IPS-15b (cell line): ENCODE measurements at regions not wholly inside any gene's neighbourhood (a gene's known extent, or its start where the extent isn't known, plus 50 kb on each side); places are given as distances from the start of the nearest gene placed in this dataset.

ENCODE experiments used
- H3K27me3 ChIP-seq: one replicate; pipeline ENCODE4 v1.6.1; 2013; ENCODE audit warnings: low read length; ENCODE audit not compliant: control insufficient read depth, insufficient read depth
- H3K36me3 ChIP-seq: one replicate; pipeline ENCODE4 v1.6.1; 2013; ENCODE audit warnings: low read length; ENCODE audit not compliant: control insufficient read depth, insufficient read depth
- H3K4me1 ChIP-seq: one replicate; pipeline ENCODE4 v1.6.1; 2013; ENCODE audit warnings: mild to moderate bottlenecking, low read length; ENCODE audit not compliant: control insufficient read depth, insufficient read depth
- H3K4me3 ChIP-seq: one replicate; pipeline ENCODE4 v1.5.1; 2013; ENCODE audit warnings: low read depth, low read length
- H3K9ac ChIP-seq: one replicate; pipeline ENCODE4 v1.6.1; 2013; ENCODE audit warnings: low read depth, mild to moderate bottlenecking, low read length
- H3K9me3 ChIP-seq: one replicate; pipeline ENCODE4 v1.6.1; 2013; ENCODE audit warnings: mild to moderate bottlenecking, low read length; ENCODE audit not compliant: control insufficient read depth, insufficient read depth

DNA sequence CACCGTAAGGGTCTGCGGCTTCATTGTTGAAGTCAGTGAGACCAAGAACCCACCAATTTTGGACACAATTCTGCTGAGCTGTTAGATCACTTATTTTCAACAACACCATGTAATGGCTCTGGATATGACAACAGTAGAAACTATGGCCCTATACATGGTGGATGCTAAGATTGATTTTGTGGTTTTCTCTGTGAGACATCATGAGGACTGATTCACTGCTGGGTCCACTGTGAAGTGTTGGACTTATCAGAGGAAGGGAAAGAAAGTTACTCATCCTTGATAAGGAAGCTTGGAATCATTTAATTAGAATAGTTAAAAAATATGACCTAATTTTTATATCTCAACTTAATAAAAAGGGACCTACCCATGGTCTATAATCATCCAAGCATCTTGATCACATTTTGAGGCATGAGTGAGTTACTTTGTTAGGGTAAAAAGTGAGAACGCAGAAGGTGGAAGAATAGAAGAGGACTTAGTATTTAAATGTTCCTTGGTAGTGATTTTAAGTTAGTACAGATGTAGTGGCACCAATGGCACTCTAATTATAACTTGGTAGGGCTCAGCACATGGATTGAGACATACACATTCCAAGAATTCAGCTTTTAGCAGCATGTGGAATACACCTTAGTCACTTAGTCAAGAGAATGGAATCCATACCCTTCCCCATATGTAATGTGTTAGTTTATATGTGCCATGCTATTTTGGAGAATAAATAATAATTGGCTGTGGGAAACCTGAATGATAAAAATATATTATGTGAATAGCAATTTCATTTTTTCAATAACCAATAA lies 123.5 kb upstream of the CD180 start:
- Histone ChIP-seq H3K4me3 (no peak overlapping the region), H3K36me3 (no peaks in the 10 kb centered on the region), H3K4me1 (no peaks in the 10 kb centered on the region), H3K9ac (no peak overlapping the region), H3K27me3 (no peaks in the 10 kb centered on the region), H3K9me3 (no peaks in the 10 kb centered on the region)

- Histone ChIP-seq H3K4me3 (no peak overlapping the region), H3K4me1 (no peaks in the 10 kb centered on the region), H3K9ac (no peak overlapping the region), H3K9me3 (no peaks in the 10 kb centered on the region), H3K36me3 (no peaks in the 10 kb centered on the region), H3K27me3 (no peaks in the 10 kb centered on the region)
Measured at GRCh38 chr5:67318746-67319145, 122.1 kb upstream of the CD180 start.

DNA sequence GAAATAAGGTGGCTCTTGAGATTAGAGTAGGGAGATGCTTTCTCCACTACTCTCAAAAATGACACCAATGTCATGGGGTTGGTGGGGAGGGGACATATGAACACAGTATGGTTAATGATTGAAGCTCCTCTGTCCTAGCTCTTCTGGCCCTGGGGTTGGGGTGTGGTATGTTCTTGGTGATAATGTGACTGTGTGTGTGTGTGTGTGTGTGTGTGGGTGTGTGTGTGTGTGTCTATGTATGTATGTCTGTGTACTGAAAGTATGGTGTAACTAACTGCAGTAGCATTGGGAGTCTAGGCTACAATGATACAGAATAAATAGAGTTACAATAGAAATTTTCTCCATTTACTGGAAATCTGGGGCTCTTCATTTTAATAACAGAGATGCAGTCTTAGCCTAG lies 121.0 kb upstream of the CD180 start:
- Histone ChIP-seq H3K27me3 (no peaks in the 10 kb centered on the region), H3K4me3 (no peak overlapping the region), H3K4me1 (no peaks in the 10 kb centered on the region), H3K9me3 (no peaks in the 10 kb centered on the region), H3K36me3 (no peaks in the 10 kb centered on the region), H3K9ac (no peak overlapping the region)

DNA sequence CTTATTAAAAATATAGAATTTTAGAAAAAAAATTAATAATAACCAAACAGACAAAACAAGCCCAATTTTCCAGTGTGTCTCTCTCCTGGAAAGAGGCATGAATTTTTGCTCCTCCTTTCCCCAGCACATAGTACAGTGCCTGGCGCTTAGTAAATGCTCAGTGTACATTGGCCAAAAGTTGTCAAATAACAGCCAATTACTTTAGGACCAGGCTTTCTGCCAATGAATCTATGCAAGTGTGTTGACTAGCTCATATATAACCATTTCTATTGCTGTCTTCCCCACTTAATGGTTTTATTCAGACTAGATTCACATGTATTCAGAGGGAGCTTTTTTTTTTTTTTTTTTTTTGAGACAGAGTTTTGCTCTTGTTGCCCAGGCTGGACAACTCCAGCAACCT lies 120.1 kb upstream of the CD180 start:
- Histone ChIP-seq H3K4me3 (no peak overlapping the region), H3K9me3 (no peaks in the 10 kb centered on the region), H3K4me1 (no peaks in the 10 kb centered on the region), H3K27me3 (no peaks in the 10 kb centered on the region), H3K9ac (no peak overlapping the region), H3K36me3 (no peaks in the 10 kb centered on the region)

DNA sequence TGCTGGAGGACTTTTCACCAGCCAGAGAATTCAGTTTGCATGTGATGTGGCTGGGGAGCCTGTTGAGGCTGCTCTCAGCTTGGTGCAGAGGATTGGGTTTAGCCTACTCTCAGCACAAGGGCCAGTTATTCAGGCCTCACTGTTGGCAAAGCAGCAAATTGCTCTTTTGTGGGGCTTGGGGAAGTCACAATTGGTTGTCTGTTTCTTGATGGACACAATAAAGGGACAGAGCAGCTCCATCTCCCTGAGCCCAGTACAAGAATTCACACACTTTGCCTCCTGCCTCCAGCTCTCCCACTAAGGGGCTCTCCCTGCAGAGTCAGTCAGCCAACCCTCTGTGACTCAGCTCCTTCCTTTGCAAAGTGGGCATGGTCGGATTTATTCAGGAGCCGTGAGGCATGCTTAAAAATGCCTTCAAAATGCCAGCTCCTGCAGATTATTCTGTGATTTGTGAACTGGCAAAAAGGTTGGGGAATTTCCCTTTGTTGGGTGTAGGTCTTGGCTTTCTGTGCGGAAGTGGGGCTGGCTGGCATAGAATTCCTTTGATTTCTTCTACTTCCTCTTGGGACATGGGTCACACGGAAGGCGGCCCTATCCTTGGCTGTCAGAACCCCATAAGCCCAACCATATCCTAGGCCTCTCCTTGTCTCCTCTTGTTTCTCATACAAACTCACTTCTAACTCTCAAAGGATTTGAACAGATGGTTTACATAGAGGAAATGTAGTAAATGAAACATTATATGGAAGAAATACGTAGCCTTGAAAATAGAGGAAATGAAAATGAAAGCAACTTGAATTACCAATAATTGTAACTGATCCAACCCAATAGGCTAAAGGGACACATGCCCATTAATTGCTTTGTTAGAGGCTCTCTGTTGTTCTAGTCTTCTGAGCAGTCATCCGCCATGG lies 118.7 kb upstream of the CD180 start:
- Histone ChIP-seq H3K36me3 (no peaks in the 10 kb centered on the region), H3K4me1 (no peaks in the 10 kb centered on the region), H3K9me3 (no peaks in the 10 kb centered on the region), H3K9ac (no peak overlapping the region), H3K27me3 (no peaks in the 10 kb centered on the region), H3K4me3 (no peak overlapping the region)

- Histone ChIP-seq H3K4me3 (no peak overlapping the region), H3K4me1 (no peaks in the 10 kb centered on the region), H3K9ac (no peak overlapping the region), H3K36me3 (no peaks in the 10 kb centered on the region), H3K27me3 (no peaks in the 10 kb centered on the region), H3K9me3 (no peaks in the 10 kb centered on the region)
Measured at GRCh38 chr5:67311701-67312100, 115.1 kb upstream of the CD180 start.

DNA sequence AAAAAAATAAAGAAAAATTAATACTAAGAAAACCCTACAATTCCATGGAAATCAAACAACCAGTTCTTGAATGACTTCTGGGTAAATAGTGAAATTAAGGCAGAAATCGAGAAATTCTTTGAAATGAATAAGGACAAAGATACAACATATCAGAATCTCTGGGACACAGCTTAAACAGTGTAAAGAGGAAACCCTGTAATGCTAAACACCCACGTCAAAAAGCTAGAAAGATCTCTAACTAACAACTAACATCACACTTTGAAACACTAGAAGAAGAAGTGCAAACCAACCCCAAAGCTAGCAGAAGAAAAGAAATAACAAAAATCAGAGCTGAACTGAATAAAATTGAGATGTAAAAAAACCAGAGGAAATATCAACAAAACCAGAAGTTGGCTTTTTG lies 114.6 kb upstream of the CD180 start:
- no peaks in the 10 kb centered on the region for H3K9me3 ChIP-seq
- H3K4me1 ChIP-seq: no peaks in the 10 kb centered on the region

GRCh38 chr5:67310740-67311139 lies 114.1 kb upstream of the CD180 start:
- H3K9ac ChIP-seq: no peak overlapping the region
- no peaks in the 10 kb centered on the region for H3K9me3 ChIP-seq
- H3K27me3 ChIP-seq: no peaks in the 10 kb centered on the region
- no peaks in the 10 kb centered on the region for H3K4me1 ChIP-seq
- H3K4me3 ChIP-seq: no peak overlapping the region
- H3K36me3 ChIP-seq: no peaks in the 10 kb centered on the region

More for the DNA sequence above, 114.6 kb upstream of the CD180 start:
- H3K9ac ChIP-seq: no peak overlapping the region
- H3K36me3 ChIP-seq: no peaks in the 10 kb centered on the region
- no peak overlapping the region for H3K4me3 ChIP-seq
- H3K27me3 ChIP-seq: no peaks in the 10 kb centered on the region

DNA sequence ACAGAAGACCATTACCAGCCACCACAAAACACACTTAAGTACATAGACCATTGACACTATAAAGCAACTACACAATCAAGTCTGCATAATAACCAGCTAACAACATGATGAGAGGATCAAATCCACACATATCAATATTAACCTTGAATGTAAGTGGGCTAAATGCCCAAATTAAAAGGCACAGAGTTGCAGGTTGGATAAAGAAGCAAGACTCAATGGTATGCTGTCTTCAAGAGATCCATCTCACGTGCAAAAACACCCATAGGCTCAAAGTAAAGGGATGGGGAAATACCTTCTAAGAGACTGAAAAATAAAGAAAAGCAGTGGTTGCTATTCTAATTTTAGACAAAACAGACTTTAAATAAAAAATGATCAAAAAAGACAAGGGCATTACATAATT lies 113.6 kb upstream of the CD180 start:
- Histone ChIP-seq H3K9me3 (no peaks in the 10 kb centered on the region), H3K27me3 (no peaks in the 10 kb centered on the region), H3K4me3 (no peak overlapping the region), H3K4me1 (no peaks in the 10 kb centered on the region), H3K9ac (no peak overlapping the region), H3K36me3 (no peaks in the 10 kb centered on the region)

GRCh38 chr5:67308988-67309688 lies 112.5 kb upstream of the CD180 start:
- H3K9ac ChIP-seq: no peak overlapping the region
- no peaks in the 10 kb centered on the region for H3K9me3 ChIP-seq
- H3K27me3 ChIP-seq: no peaks in the 10 kb centered on the region
- H3K4me1 ChIP-seq: no peaks in the 10 kb centered on the region
- no peak overlapping the region for H3K4me3 ChIP-seq
- no peaks in the 10 kb centered on the region for H3K36me3 ChIP-seq

- H3K9ac ChIP-seq: no peak overlapping the region
- no peaks in the 10 kb centered on the region for H3K36me3 ChIP-seq
- H3K4me1 ChIP-seq: no peaks in the 10 kb centered on the region
- no peaks in the 10 kb centered on the region for H3K27me3 ChIP-seq
- no peak overlapping the region for H3K4me3 ChIP-seq
- H3K9me3 ChIP-seq: no peaks in the 10 kb centered on the region
Measured at GRCh38 chr5:67306965-67307607, 110.5 kb upstream of the CD180 start.
